Suppressor macrophage treated with lipopolysaccharide for 1 hour (primary cell): ENCODE measurements at regions not wholly inside any gene's neighbourhood (a gene's known extent, or its start where the extent isn't known, plus 50 kb on each side); places are given as distances from the start of the nearest gene placed in this dataset.

Experiments used
- DNase-seq, 3 donors: peaks; one replicate each; pipeline ENCODE4 v3.0.0-alpha.2; 2020 to 2022

GRCh38 chr7:26029911-26030310 is 122.1 kb upstream of the NFE2L3 start:
- no peak for DNase-seq

- DNase-seq = peak; percentile 65 to 78 (median 78)
Observed at GRCh38 chr7:26034391-26034790, 117.6 kb upstream of the NFE2L3 start.

GRCh38 chr7:26035552-26035951 is 116.4 kb upstream of the NFE2L3 start:
- DNase-seq = no peak

DNA sequence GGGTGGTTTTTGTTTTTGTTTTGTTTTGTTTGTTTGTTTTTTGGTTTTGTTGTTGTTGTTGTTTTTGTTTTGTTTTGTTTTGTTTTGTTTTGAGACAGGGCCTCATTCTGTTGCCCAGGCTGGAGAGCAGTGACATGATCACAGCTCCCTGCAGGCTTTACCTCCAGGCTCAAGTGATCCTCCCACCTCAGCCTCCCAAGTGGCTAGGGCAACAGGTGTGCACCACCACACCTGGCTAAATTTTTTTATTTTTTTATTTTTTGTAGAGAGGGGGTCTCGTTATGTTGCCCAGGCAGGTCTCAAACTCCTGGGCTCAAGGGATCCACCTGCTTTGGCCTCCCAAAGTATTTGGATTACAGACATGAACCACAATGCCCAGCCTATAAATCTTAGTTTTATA is 115.9 kb upstream of the NFE2L3 start:
- DNase-seq = no peak

GRCh38 chr7:26038201-26038990 is 113.6 kb upstream of the NFE2L3 start:
- no peak for DNase-seq

- DNase-seq = no peak
Observed at GRCh38 chr7:26040085-26040484, 111.9 kb upstream of the NFE2L3 start.

- no peak for DNase-seq
Observed at GRCh38 chr7:26042237-26042636, 109.8 kb upstream of the NFE2L3 start.

GRCh38 chr7:26043801-26044200 is 108.2 kb upstream of the NFE2L3 start:
- peak in 1 of 3 donors; percentile 26 for DNase-seq

GRCh38 chr7:26044320-26044719 is 107.7 kb upstream of the NFE2L3 start:
- no peak for DNase-seq

GRCh38 chr7:26046150-26046549 is 105.8 kb upstream of the NFE2L3 start:
- no peak for DNase-seq

GRCh38 chr7:26046878-26047277 is 105.1 kb upstream of the NFE2L3 start:
- no peak for DNase-seq

- no peak for DNase-seq
Observed at GRCh38 chr7:26048663-26049062, 103.3 kb upstream of the NFE2L3 start.

- DNase-seq = no peak
Observed at GRCh38 chr7:26049081-26049480, 102.9 kb upstream of the NFE2L3 start.

DNA sequence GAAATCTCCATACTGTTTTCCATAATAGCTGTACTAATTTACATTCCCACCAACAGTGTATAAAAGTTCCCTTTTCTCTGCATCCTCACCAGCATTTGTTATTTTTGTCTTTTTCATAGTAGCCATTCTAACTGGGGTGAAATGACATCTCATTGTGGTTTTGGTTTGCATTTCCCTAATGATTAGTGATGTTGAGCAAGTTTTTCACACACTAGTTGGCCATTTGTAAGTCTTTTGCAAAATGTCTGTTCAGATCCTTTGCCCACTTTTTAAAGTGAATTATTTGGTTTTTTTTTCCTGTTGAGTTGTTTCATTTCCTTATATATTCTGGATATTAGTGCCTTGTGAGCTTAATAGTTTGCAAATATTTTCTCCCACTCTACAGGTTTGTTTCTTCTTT is 101.0 kb upstream of the NFE2L3 start:
- peak in 2 of 3 donors; percentile 23 to 42 for DNase-seq

- DNase-seq = peak; percentile 42 to 64 (median 62)
Observed at GRCh38 chr7:26052706-26053105, 99.3 kb upstream of the NFE2L3 start.

GRCh38 chr7:26054386-26054785 is 97.6 kb upstream of the NFE2L3 start:
- no peak for DNase-seq

DNA sequence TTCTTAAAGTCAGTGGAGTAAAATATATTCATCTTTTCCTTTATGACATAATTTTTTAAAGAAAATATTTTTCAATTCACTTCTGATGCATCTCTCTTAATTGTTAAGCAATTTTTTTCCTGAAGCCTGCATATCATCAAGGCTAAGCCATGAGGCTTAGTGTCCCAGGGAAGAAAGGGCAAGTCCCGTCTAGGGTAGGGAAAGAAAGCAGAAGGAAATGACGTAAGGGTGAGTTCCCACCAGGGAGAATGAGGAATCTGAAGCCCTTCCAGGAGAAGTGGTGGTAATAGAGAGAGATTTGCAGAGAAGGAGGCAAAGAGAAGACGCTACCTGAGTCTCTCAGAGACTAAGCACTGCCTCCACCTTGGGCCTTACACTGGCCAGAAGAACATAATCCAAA is 96.8 kb upstream of the NFE2L3 start:
- DNase-seq = peak; percentile 62 to 79 (median 64)

- DNase-seq = no peak
Observed at GRCh38 chr7:26060733-26061677, 91.0 kb upstream of the NFE2L3 start.

GRCh38 chr7:26061678-26062603 is 90.1 kb upstream of the NFE2L3 start:
- peak; percentile 58 to 79 (median 75) for DNase-seq

DNA sequence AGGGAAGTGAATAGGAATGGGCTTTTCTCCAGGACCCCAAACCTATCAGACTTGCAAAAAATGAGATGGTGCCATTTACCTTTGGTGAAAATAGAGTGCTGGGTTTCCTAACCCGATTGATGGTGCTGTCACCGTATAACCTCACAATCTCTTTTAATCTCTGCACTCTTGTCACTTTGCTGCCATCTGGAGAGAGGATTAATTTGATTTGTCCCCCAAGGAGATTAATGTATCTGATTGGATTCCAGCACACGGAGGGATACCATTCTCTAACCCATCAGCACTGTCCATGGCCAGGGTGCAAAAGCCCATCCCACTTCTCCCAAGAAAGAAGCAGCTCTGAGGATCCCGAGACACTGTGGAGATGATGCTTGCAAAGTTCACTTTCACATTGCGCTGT is 86.3 kb upstream of the NFE2L3 start:
- DNase-seq = no peak

DNA sequence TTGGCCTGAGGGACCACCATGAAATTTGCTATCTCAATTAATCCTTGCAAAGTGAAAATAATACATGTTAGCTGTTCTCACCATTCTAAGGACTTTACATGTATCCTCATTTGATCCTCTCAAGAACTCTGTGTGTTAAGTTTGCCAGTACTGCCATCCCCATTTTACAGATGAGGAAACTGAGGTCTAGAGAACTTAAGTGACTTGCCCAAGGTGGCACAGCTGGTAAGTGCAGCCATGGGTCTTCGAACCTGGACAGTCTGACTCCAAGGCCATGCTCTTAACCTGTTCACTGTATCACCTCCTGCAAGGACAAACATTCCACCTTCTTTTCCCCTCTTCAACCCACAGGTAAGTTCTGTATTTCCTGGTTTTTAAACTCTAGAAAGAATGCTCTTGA is 85.3 kb upstream of the NFE2L3 start:
- DNase-seq = no peak

DNA sequence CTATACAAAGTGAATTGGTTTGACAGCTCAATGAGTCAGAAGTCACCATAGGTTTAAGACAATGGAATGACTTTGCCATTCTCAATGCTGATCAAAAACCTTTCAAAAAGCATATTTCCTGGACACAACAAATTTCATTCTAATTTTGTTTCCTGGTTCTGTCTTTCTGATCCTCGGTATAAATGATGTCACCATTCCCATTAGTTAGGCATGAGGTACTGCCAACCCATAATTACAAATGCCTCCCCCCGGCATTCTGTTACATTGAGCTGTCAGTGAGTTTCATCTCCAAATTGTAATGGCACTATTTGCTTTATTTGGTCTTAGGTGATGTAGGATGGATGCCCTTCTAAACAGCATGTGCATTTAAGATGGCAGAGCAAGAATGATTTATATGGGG is 81.7 kb upstream of the NFE2L3 start:
- no peak for DNase-seq
